Sigmoid colon (tissue), 6 donors: ENCODE measurements at regions not wholly inside any gene's neighbourhood (a gene's known extent, or its start where the extent isn't known, plus 50 kb on each side); places are given as distances from the start of the nearest gene placed in this dataset.

Experiments
- DNase-seq: peaks from one replicate; pipeline ENCODE4 v3.0.0-alpha.2; 2019
- H3K27ac ChIP-seq, 4 donors: fragments of 200-600 bp; sonication (generic); one replicate each; pipeline ENCODE4 v1.5.1; 2016 to 2019; ENCODE audit warnings: mild to moderate bottlenecking in 1 of 4
- H3K27me3 ChIP-seq, 3 donors: fragments of 200-600 bp; sonication (generic); one replicate each; pipeline ENCODE4 v1.5.1; 2019; ENCODE audit warnings: mild to moderate bottlenecking in 1 of 3
- H3K36me3 ChIP-seq, 4 donors: fragments of 200-600 bp; sonication (generic); one replicate each; pipeline ENCODE4 v1.5.1; 2016 to 2019
- H3K4me1 ChIP-seq, 4 donors: fragments of 200-600 bp; sonication (generic); one replicate each; pipeline ENCODE4 v1.5.1; 2017 to 2019
- H3K4me3 ChIP-seq, 4 donors: fragments of 200-600 bp; sonication (generic); one replicate each; pipeline ENCODE4 v1.5.1; 2017 to 2019; ENCODE audit warnings: mild to moderate bottlenecking in 2 of 4, moderate library complexity in 1 of 4
- H3K9me3 ChIP-seq, 4 donors: fragments of 200-600 bp in 3 of 4; sonication (generic) in 3 of 4; one replicate each; pipeline versions ENCODE4 v1.5.1 to v1.6.1; 2013 to 2019
- EP300 ChIP-seq, 4 donors: sonication (generic); formaldehyde crosslinking; IDR thresholded peaks; one replicate each; pipeline ENCODE4 v1.6.1; 2017; ENCODE audit warnings: antibody characterized with exemption in 4 of 4
- POLR2A ChIP-seq, 2 donors: fragments of 450-650 bp; IDR thresholded peaks; one replicate each; pipeline ENCODE4 v1.6.1; 2016; ENCODE audit warnings: antibody characterized with exemption in 2 of 2, mild to moderate bottlenecking in 2 of 2, moderate library complexity in 2 of 2
- POLR2AphosphoS5 ChIP-seq, 4 donors: sonication (generic); formaldehyde crosslinking; IDR thresholded peaks; one replicate each; pipeline ENCODE4 v1.6.1; 2017; ENCODE audit warnings: antibody characterized with exemption in 4 of 4
- WGBS, 2 donors: extraction: QIAGEN DNeasy Blood & Tissue Kit; methylation state at CpG; one replicate each; pipeline ENCODE4 v1.1.7; 2013; 5-methylcytosine and 5-hydroxymethylcytosine counted together
- intact Hi-C: fragments of 100-400 bp; cut with DNase I; formaldehyde crosslinking; loops from one replicate; pipeline ENCODE4 v1.15.1; 2023
- TF ChIP-seq, protein P1 (sequence below), 4 experiments: fragments of 450-650 bp in 3 of 4; fragments of 200-600 bp in 1 of 4; IDR thresholded peaks; one replicate each; pipeline ENCODE4 v1.5.1; 2016 to 2019; ENCODE audit warnings: antibody characterized with exemption in 4 of 4, mild to moderate bottlenecking in 3 of 4, moderate library complexity in 2 of 4
- donor health status: healthy with polysubstance abuse.
- donor health status: healthy.

GRCh38 chr4:180665994-180666824, 1577.0 kb upstream of the TENM3 start:
- DNase-seq = no peak
- H3K4me3 ChIP-seq = no peak overlapping the region
- peaks cover 0 to 3% (median 0%) of the 10 kb centered on the region in 4 donors for H3K4me1 ChIP-seq
- no peaks in the 10 kb centered on the region for H3K27me3 ChIP-seq
- H3K36me3 ChIP-seq = no peaks in the 10 kb centered on the region
- H3K9me3 ChIP-seq = no peaks in the 10 kb centered on the region
- H3K27ac ChIP-seq = no peak overlapping the region
- TF ChIP-seq, protein P1, sequence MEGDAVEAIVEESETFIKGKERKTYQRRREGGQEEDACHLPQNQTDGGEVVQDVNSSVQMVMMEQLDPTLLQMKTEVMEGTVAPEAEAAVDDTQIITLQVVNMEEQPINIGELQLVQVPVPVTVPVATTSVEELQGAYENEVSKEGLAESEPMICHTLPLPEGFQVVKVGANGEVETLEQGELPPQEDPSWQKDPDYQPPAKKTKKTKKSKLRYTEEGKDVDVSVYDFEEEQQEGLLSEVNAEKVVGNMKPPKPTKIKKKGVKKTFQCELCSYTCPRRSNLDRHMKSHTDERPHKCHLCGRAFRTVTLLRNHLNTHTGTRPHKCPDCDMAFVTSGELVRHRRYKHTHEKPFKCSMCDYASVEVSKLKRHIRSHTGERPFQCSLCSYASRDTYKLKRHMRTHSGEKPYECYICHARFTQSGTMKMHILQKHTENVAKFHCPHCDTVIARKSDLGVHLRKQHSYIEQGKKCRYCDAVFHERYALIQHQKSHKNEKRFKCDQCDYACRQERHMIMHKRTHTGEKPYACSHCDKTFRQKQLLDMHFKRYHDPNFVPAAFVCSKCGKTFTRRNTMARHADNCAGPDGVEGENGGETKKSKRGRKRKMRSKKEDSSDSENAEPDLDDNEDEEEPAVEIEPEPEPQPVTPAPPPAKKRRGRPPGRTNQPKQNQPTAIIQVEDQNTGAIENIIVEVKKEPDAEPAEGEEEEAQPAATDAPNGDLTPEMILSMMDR (IDR thresholded peaks at IDR 0.05) = peak in 1 of 4 experiments; percentile 48
- TF ChIP-seq POLR2AphosphoS5 (IDR thresholded peaks at IDR 0.05) (no peak), POLR2A (IDR thresholded peaks at IDR 0.05) (no peak), EP300 (IDR thresholded peaks at IDR 0.05) (no peak)
- intact Hi-C loops = loop anchor here (2.0 kb wide), 1 partner anchor 217 kb away; no protein-coding TSS in a partner anchor
- 15 to 30% methylated on average over 7 of the region's 7 CpGs for WGBS, 2 donors

GRCh38 chr4:180668732-180669131, 1574.5 kb upstream of the TENM3 start:
- no peak for TF ChIP-seq EP300 (IDR thresholded peaks at IDR 0.05)
- TF ChIP-seq, protein P1 (IDR thresholded peaks at IDR 0.05) = no peak
- no peak for DNase-seq
- H3K4me1 ChIP-seq = peaks cover 0 to 3% (median 0%) of the 10 kb centered on the region in 4 donors
- H3K4me3 ChIP-seq = no peak overlapping the region
- intact Hi-C loops = no loop called here
- no peaks in the 10 kb centered on the region for H3K27me3 ChIP-seq
- no peaks in the 10 kb centered on the region for H3K9me3 ChIP-seq
- 92% methylated on average over 14 of the region's 14 CpGs for WGBS, 2 donors
- H3K27ac ChIP-seq = no peak overlapping the region
- no peaks in the 10 kb centered on the region for H3K36me3 ChIP-seq

GRCh38 chr4:180669680-180670079, 1573.5 kb upstream of the TENM3 start:
- DNase-seq = no peak
- TF ChIP-seq POLR2AphosphoS5 (IDR thresholded peaks at IDR 0.05) = no peak
- no peak for TF ChIP-seq POLR2A (IDR thresholded peaks at IDR 0.05)
- TF ChIP-seq, protein P1 (IDR thresholded peaks at IDR 0.05) = no peak
- TF ChIP-seq EP300 (IDR thresholded peaks at IDR 0.05) = no peak
- intact Hi-C loops = no loop called here

DNA sequence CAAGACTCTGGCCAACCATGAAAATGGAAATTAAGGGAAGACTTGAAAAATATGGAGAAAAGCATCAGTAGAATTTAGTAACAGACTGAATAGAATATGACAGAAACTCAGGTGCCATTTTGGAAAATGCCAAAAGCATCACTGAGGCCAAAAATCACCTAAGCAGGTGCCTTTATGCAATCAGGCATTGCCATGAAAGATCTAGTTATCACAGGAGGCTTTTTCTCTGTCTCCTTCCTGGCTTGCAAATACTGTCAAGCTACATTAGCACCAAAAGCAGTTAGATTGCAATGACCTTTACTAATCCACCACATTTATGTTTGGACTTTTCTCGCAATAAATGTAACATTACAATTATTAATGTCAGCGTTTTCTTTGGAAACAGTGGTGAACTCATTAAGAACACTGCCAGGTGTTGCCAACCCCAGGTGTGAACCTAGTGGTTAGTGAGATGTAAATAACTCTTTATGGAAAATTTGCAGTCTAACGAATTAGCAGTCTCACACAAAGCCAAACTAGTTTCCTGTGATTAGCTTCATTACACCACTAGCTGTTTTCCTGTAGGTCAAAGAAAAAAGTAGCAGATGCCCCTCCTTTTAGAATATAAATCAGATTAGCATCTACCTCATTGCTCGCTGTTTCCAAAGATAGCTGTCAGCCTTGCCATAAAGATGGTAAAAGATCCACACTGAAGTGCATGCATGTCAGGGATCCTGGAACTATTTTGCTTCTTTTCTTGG, 1568.4 kb upstream of the TENM3 start:
- DNase-seq = no peak
- H3K27me3 ChIP-seq = no peaks in the 10 kb centered on the region
- intact Hi-C loops = no loop called here
- TF ChIP-seq, protein P1 (IDR thresholded peaks at IDR 0.05) = no peak
- TF ChIP-seq POLR2AphosphoS5 (IDR thresholded peaks at IDR 0.05) = no peak
- TF ChIP-seq EP300 (IDR thresholded peaks at IDR 0.05) = no peak
- TF ChIP-seq POLR2A (IDR thresholded peaks at IDR 0.05) = no peak
- H3K4me1 ChIP-seq = no peaks in the 10 kb centered on the region
- no peaks in the 10 kb centered on the region for H3K36me3 ChIP-seq
- no peaks in the 10 kb centered on the region for H3K9me3 ChIP-seq
- no peak overlapping the region for H3K27ac ChIP-seq
- 63 to 65% methylated on average over 4 of the region's 4 CpGs for WGBS, 2 donors
- no peak overlapping the region for H3K4me3 ChIP-seq

More at GRCh38 chr4:180669680-180670079, 1573.5 kb upstream of the TENM3 start:
- H3K27ac ChIP-seq = no peak overlapping the region
- no peaks in the 10 kb centered on the region for H3K36me3 ChIP-seq
- 67 to 84% methylated on average over 4 of the region's 4 CpGs for WGBS, 2 donors
- H3K4me1 ChIP-seq = peaks cover 0 to 3% (median 0%) of the 10 kb centered on the region in 4 donors
- no peak overlapping the region for H3K4me3 ChIP-seq
- H3K9me3 ChIP-seq = no peaks in the 10 kb centered on the region
- H3K27me3 ChIP-seq = no peaks in the 10 kb centered on the region
